NCI-H2196 (cell line): ENCODE measurements at regions not wholly inside any gene's neighbourhood (a gene's known extent, or its start where the extent isn't known, plus 50 kb on each side); places are given as distances from the start of the nearest gene placed in this dataset.

Source experiments
- DNase-seq: peaks from one replicate; lab custom pipeline; 2025; ENCODE audit not compliant: unreplicated experiment; lab: John Stamatoyannopoulos, UW

DNA sequence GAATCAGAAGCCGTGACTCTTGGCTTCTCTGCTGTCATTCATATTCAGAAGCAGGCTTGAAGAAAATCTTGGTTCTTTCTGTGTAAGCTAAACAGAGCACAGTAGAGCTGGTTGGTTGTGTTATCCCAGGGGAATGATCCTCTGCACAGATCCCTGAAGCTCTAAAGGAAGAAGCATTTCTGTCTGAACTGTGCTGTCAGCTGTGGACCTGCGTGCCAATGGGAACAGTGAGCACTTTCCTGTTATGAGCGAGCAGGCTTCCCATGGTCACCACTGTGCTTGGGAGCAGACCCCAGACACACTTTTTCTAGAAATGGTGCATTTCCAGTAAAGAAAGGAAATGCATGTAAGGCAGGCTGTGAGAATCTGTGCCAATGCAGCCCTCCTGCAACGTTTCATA, 490.2 kb downstream of the EPM2A start:
- DNase-seq, result no peak

GRCh38 chr6:145247692-145248419, 487.5 kb downstream of the EPM2A start:
- DNase-seq, result peak; percentile 6

- no peak for DNase-seq
These were observed 484.9 kb downstream of the EPM2A start for GRCh38 chr6:145250436-145250835.

GRCh38 chr6:145252737-145253136, 482.6 kb downstream of the EPM2A start:
- DNase-seq, result no peak

DNA sequence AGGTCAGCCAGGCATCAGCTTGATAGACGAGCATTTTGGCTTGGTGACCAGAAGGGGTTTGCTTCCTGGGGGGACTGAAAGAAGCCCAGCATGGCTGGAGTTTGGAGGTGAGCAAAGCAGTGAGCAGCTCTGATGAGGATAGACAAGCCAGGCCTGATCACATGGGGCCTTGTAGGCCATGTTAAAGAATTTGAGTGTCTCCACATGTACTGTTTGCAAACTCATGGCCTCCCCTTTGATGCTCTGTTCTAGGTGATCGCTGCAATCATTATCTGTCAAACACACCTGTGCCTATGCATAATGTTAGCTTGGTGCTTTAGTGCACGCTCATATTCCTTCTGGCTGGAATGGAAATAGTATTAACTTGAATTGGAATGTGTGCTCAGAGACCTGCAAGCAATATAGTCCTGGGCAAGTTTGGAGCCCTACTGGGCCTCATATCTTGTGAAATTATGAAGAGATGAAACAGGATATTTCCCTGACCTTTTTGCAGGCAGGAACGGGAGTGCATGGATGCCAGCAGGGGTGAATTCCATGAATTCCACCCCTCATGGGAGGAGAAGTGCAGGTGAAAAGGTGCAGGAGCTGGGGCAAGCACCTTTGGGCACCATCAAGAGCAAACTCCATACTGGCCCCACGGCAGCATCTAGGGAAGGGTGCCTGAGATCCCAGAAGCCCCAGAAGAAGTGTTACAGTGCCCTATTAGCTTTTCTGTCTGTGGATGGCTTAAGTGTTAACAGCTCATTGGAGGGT, 480.5 kb downstream of the EPM2A start:
- DNase-seq, result no peak

DNA sequence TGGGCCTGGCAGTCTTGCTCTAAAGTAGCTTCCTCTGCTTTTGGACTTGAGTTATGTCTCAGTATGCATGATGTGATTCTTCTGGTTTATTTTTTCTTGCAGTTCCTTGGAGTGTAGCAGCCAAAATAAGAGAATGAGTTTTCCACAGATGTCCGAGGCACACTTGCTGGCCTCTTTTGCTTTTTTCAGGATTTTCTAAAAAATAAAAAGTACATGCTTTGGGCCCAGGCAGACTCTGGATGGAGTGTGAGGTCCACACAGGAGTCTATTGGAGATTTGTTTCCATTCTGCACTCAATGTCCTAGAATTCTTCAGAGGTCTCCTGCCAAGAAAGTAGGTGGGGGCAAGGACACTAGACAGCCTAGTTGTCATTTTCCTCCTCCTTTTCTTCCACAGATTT, 477.6 kb downstream of the EPM2A start:
- DNase-seq, result no peak

- DNase-seq, result no peak
These were observed 477.2 kb downstream of the EPM2A start for GRCh38 chr6:145258122-145258521.

- no peak for DNase-seq
These were observed 474.7 kb downstream of the EPM2A start for GRCh38 chr6:145260484-145261175.

DNA sequence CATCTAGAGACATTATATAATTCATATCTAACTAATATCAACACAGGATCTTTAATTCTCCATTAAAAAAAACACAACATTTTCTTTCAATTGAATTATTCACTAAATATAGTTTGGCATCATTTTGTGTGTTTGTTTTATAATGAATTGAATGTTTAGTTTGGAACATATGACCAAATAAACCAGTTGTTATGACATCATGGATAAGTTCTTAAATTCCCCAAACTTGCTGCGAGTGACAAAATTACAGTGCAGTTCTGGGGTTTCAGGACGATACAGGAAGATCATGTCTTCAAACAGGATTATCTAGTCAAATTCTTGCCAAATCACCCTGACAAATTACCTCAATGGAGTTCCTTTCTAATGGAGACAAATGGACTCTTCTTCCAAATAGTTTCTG, 473.6 kb downstream of the EPM2A start:
- no peak for DNase-seq

GRCh38 chr6:145262771-145263170, 472.5 kb downstream of the EPM2A start:
- DNase-seq, result no peak

DNA sequence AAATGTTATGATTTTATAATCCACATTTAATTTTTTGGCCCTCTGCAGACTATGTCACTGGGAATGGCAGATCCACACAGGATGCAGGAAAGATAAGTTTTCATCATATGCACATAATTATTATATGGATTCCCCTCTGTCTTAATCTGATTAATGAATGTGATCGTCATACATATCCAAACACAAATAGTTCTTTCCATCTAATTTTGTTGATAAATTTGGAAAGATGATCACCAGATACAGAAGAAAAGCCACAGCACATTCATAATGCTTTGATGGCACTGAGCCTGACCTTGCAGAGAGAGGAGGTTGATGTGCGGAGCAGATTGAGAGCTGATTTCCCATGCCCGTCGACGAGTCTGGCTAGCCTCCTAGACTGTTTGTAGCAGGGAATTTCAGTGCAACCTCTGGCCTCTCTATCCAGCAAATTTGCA, 471.5 kb downstream of the EPM2A start:
- no peak for DNase-seq

DNA sequence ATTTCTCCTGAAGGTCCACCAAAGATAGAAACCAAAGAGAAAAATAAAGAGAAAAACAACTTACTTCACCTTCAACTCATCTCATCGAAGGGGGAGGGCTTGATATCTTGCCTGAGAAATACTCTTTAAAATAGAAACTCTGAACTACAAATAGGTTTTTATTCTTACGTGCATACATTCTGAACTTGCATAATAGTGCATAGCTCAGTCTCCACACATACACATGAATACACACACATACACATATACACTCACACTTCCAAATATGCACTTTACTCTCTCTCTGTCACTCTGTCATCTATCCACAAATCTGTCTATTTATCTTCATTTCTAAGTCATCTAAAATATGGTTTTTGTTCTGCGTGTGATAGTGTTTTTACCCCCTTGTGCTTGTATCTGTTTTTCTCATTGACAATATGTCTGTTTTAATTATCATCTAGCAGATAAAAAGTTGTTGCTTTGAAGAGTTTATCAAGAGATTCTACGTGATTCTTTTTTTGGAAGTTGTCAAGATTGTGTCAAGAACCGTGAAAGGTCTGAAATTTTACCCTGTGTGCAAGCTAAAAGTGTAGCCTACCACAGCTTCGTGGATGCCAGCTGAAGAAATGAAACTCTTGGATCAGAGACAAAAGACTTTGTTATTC, 468.8 kb downstream of the EPM2A start:
- DNase-seq, result no peak

GRCh38 chr6:145267076-145267867, 468.0 kb downstream of the EPM2A start:
- peak; percentile 31 for DNase-seq

GRCh38 chr6:145270464-145270863, 464.9 kb downstream of the EPM2A start:
- no peak for DNase-seq

DNA sequence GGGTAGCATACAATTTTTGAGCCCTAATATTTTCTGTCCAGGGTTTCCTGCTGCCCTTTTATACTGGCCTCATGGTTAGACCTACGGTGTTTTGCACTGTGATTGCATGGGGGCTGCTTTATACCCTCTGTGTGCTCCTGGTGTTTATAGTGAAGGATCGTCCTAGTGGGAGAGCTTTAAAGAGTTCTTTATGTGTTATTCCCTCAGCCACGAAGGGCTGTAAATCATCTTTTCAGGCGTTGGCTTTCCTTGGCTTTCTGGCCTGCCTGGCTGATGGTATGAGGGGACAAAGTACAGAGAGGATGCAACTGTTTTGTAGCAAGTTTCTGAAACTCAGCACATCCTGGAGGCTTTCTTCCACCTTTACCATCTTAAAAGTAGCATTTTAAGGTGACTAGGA, 464.3 kb downstream of the EPM2A start:
- DNase-seq, result no peak

DNA sequence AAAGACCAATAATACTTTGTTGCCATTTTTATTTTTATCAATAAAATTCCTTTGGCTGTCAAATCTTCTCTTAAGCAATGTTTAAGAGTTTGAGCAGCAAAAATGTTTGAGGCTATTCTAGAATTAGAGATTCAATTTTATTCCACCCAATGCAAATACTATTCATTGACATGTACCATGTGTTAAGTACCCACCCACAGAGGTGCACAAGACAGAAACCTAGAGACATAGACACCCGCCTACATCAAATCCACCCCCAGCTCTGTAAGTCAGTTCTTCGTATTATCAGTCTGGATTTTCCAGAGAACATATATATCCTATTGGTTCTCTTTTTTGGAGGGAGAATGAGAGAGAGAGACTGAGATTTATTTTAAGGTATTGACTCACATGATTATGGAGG, 463.7 kb downstream of the EPM2A start:
- no peak for DNase-seq

GRCh38 chr6:145272246-145272645, 463.1 kb downstream of the EPM2A start:
- no peak for DNase-seq

DNA sequence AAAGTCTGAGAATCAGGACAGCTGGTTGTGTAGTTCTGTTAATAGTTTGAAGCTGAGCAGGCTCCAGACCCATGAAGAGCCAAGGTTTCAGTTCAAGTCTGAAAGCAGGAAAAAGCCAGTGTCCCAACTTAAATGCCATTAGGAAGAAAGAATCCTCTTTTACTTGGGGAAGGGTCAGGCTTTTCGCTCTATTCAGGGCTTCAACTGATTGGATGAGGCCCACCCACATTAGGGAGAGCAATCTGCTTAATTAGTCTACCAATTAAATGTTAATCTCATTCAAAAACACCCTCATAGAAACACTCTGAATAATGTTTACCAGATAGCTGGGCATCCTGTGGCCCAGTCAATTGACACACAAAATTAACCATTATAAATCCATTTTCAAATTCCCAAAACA, 462.2 kb downstream of the EPM2A start:
- no peak for DNase-seq

GRCh38 chr6:145274083-145274482, 461.2 kb downstream of the EPM2A start:
- DNase-seq, result no peak

DNA sequence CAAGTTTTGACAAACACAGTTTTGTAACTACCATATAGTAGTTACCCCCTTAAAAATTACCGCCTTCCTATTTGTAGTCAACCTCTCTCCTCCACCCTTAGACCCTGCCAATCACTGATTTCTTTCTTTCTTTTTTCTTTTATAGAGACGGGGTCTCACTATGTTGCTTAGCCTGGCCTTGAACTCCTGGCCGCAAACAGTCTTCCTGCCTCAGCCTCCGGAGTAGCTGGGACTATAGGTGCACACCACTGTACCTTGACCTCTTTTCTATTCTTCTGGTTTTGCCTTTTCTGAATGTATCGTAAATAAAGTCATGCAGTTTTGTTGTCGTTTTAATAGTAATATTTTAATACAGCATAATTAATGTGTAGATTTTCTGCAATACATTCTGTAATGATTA, 460.3 kb downstream of the EPM2A start:
- DNase-seq, result no peak

- DNase-seq, result no peak
These were observed 459.5 kb downstream of the EPM2A start for GRCh38 chr6:145275787-145276186.
